Epithelial cell of prostate (primary cell): ENCODE measurements at regions not wholly inside any gene's neighbourhood (a gene's known extent, or its start where the extent isn't known, plus 50 kb on each side); places are given as distances from the start of the nearest gene placed in this dataset.

Experiments used
- DNase-seq: peaks from one replicate; pipeline ENCODE4 v3.0.0-alpha.2; 2011; ENCODE audit warnings: low read depth, low spot score
- H3K27ac ChIP-seq: fragments of 450-650 bp; 2 replicates; pipeline ENCODE4 v1.5.1; 2017; ENCODE audit warnings: mild to moderate bottlenecking

- H3K27ac ChIP-seq, result no peak overlapping the region
- DNase-seq, result no peak
These were observed 150.1 kb downstream of the PPP1R2C start for GRCh38 chrX:42627891-42628290.

GRCh38 chrX:42624524-42624923, 153.4 kb downstream of the PPP1R2C start:
- H3K27ac ChIP-seq, result no peak overlapping the region
- DNase-seq, result no peak

- DNase-seq, result no peak
- no peak overlapping the region for H3K27ac ChIP-seq
These were observed 158.9 kb downstream of the PPP1R2C start for GRCh38 chrX:42619068-42619467.

GRCh38 chrX:42616981-42617380, 161.0 kb downstream of the PPP1R2C start:
- DNase-seq, result no peak
- no peak overlapping the region for H3K27ac ChIP-seq

- no peak for DNase-seq
- no peak overlapping the region for H3K27ac ChIP-seq
These were observed 162.8 kb downstream of the PPP1R2C start for GRCh38 chrX:42615161-42615563.

- H3K27ac ChIP-seq, result no peak overlapping the region
These were observed 171.4 kb downstream of the PPP1R2C start for GRCh38 chrX:42606591-42606990.

GRCh38 chrX:42604302-42604701, 173.7 kb downstream of the PPP1R2C start:
- DNase-seq, result no peak
- no peak overlapping the region for H3K27ac ChIP-seq

More at GRCh38 chrX:42606591-42606990, 171.4 kb downstream of the PPP1R2C start:
- no peak for DNase-seq

GRCh38 chrX:42603016-42603415, 174.9 kb downstream of the PPP1R2C start:
- no peak for DNase-seq
- no peak overlapping the region for H3K27ac ChIP-seq

- H3K27ac ChIP-seq, result no peak overlapping the region
These were observed 175.4 kb downstream of the PPP1R2C start for GRCh38 chrX:42602566-42602965.

GRCh38 chrX:42602136-42602535, 175.8 kb downstream of the PPP1R2C start:
- DNase-seq, result no peak

More at GRCh38 chrX:42602566-42602965, 175.4 kb downstream of the PPP1R2C start:
- no peak for DNase-seq

GRCh38 chrX:42597481-42597880, 180.5 kb downstream of the PPP1R2C start:
- H3K27ac ChIP-seq, result no peak overlapping the region
- DNase-seq, result no peak

More at GRCh38 chrX:42602136-42602535, 175.8 kb downstream of the PPP1R2C start:
- no peak overlapping the region for H3K27ac ChIP-seq

GRCh38 chrX:42585842-42586621, 191.9 kb downstream of the PPP1R2C start:
- no peak overlapping the region for H3K27ac ChIP-seq
- DNase-seq, result no peak

- no peak for DNase-seq
- H3K27ac ChIP-seq, result no peak overlapping the region
These were observed 200.0 kb downstream of the PPP1R2C start for GRCh38 chrX:42577936-42578470.

GRCh38 chrX:42567268-42567667, 210.7 kb downstream of the PPP1R2C start:
- no peak overlapping the region for H3K27ac ChIP-seq
- no peak for DNase-seq

- no peak overlapping the region for H3K27ac ChIP-seq
- no peak for DNase-seq
These were observed 212.2 kb downstream of the PPP1R2C start for GRCh38 chrX:42565739-42566138.

GRCh38 chrX:42546800-42547199, 231.2 kb downstream of the PPP1R2C start:
- H3K27ac ChIP-seq, result no peak overlapping the region
- no peak for DNase-seq

GRCh38 chrX:42544883-42545282, 233.1 kb downstream of the PPP1R2C start:
- H3K27ac ChIP-seq, result no peak overlapping the region
- no peak for DNase-seq

- no peak for DNase-seq
- no peak overlapping the region for H3K27ac ChIP-seq
These were observed 236.4 kb downstream of the PPP1R2C start for GRCh38 chrX:42541554-42541953.

- H3K27ac ChIP-seq, result no peak overlapping the region
- no peak for DNase-seq
These were observed 237.8 kb downstream of the PPP1R2C start for GRCh38 chrX:42540146-42540545.

GRCh38 chrX:42538405-42538804, 239.6 kb downstream of the PPP1R2C start:
- no peak for DNase-seq

GRCh38 chrX:42536286-42536685, 241.7 kb downstream of the PPP1R2C start:
- no peak for DNase-seq
- no peak overlapping the region for H3K27ac ChIP-seq

More at GRCh38 chrX:42538405-42538804, 239.6 kb downstream of the PPP1R2C start:
- no peak overlapping the region for H3K27ac ChIP-seq

GRCh38 chrX:42535233-42535632, 242.7 kb downstream of the PPP1R2C start:
- no peak for DNase-seq
- no peak overlapping the region for H3K27ac ChIP-seq
